Pancreas (tissue), 10 donors: ENCODE measurements at regions not wholly inside any gene's neighbourhood (a gene's known extent, or its start where the extent isn't known, plus 50 kb on each side); places are given as distances from the start of the nearest gene placed in this dataset.
A peak's percentile ranks its signal among the peaks of the same experiment; 100 is the strongest.

Experiments used
- ATAC-seq, 4 donors: fragments of 200-7000 bp; cut with Tn5 transposase; one replicate each; pipeline versions ENCODE4 v1.8.0 to v1.9.1; 2020; ENCODE audit warnings: mild to moderate bottlenecking in 4 of 4, moderate library complexity in 4 of 4
- DNase-seq, 6 donors: peaks; one replicate each; pipeline ENCODE4 v3.0.0-alpha.2; 2020
- FAIRE-seq: peaks from 2 replicates; lab custom pipeline; 2012; peaks lifted over from hg19 to GRCh38; lab: Jason Lieb, UNC
- H3K27ac ChIP-seq, 4 donors: fragments of 200-600 bp; sonication (generic); 1 replicate in 3 of 4; 2 replicates in 1 of 4; pipeline versions ENCODE4 v1.5.0 to v1.8.0; 2020
- H3K27me3 ChIP-seq, 4 donors: fragments of 200-600 bp; one replicate each; pipeline ENCODE4 v1.8.0; 2021
- H3K36me3 ChIP-seq, 3 donors: fragments of 200-600 bp; sonication (generic) in 1 of 3; one replicate each; pipeline versions ENCODE4 v1.5.0 to v1.8.0; 2020 to 2021
- H3K4me1 ChIP-seq, 3 donors: fragments of 200-600 bp; one replicate each; pipeline ENCODE4 v1.8.0; 2021
- H3K4me3 ChIP-seq, 4 donors: fragments of 200-600 bp; sonication (generic) in 2 of 4; one replicate each; pipeline versions ENCODE4 v1.5.0 to v1.8.0; 2020 to 2021
- H3K9me3 ChIP-seq, 4 donors: fragments of 200-600 bp; one replicate each; pipeline ENCODE4 v1.8.0; 2021
- CTCF ChIP-seq, 4 donors: fragments of 200-600 bp; sonication (generic) in 3 of 4; IDR thresholded peaks; one replicate each; pipeline versions ENCODE4 v1.5.0 to v1.8.0; 2021; ENCODE audit warnings: antibody characterized with exemption in 4 of 4
- WGBS, 2 donors: extraction: QIAGEN DNeasy Blood & Tissue Kit; methylation state at CpG; one replicate each; pipeline ENCODE4 v1.1.7; 2013; 5-methylcytosine and 5-hydroxymethylcytosine counted together
- intact Hi-C, 3 donors: fragments of 100-400 bp; cut with DNase I; formaldehyde crosslinking; loops; one replicate each; pipeline versions ENCODE4 v1.11.1 to v1.14.2; 2022
- donor health status: healthy with polysubstance abuse.
- donor health status: DM: no; HTN: no; CAD: no; lungs with moderate emphysema.
- donor health status: DM: no; HTN: no; CAD: no.
- donor health status: control.
- donor health status: control.
- donor health status: Bipolar disorder and iron deficiency.
- donor health status: DM: yes; HTN: yes; CAD: no.
- donor health status: DM: no; HTN: no; CAD: no.
- donor health status: DM: no; HTN: no; CAD: no.
- donor health status: DM: yes; HTN: yes; CAD: no.

- TF ChIP-seq CTCF (IDR thresholded peaks at IDR 0.05) = no peak
- peak in 1 of 4 donors; percentile 41 for ATAC-seq
- Histone ChIP-seq H3K4me3 (no peak overlapping the region), H3K4me1 (no peaks in the 10 kb centered on the region), H3K27me3 (no peaks in the 10 kb centered on the region), H3K36me3 (no peaks in the 10 kb centered on the region), H3K27ac (no peak overlapping the region), H3K9me3 (no peaks in the 10 kb centered on the region)
- 61 to 63% methylated on average over 6 of the region's 6 CpGs for WGBS, 2 donors
- no peak for FAIRE-seq
- intact Hi-C loops = no loop called here
- no peak for DNase-seq
These were observed 157.6 kb downstream of the ARL6IP6 start for GRCh38 chr2:152875701-152876695.

- Histone ChIP-seq H3K36me3 (no peaks in the 10 kb centered on the region), H3K27me3 (no peaks in the 10 kb centered on the region), H3K4me3 (no peak overlapping the region), H3K9me3 (no peaks in the 10 kb centered on the region), H3K27ac (no peak overlapping the region), H3K4me1 (no peaks in the 10 kb centered on the region)
- FAIRE-seq (no peak), ATAC-seq (no peak), DNase-seq (no peak)
- WGBS, 2 donors = 48 to 51% methylated on average over 3 of the region's 3 CpGs
- intact Hi-C loops = no loop called here
- TF ChIP-seq CTCF (IDR thresholded peaks at IDR 0.05) = no peak
These were observed 156.5 kb downstream of the ARL6IP6 start for GRCh38 chr2:152874955-152875354.

GRCh38 chr2:152870239-152870638, 151.8 kb downstream of the ARL6IP6 start:
- ATAC-seq = no peak
- Histone ChIP-seq H3K4me3 (no peak overlapping the region), H3K36me3 (no peaks in the 10 kb centered on the region), H3K27ac (no peak overlapping the region), H3K9me3 (no peaks in the 10 kb centered on the region), H3K4me1 (no peaks in the 10 kb centered on the region), H3K27me3 (no peaks in the 10 kb centered on the region)
- WGBS, 2 donors = 68 to 78% methylated on average over 4 of the region's 4 CpGs
- TF ChIP-seq CTCF (IDR thresholded peaks at IDR 0.05) = no peak
- no peak for FAIRE-seq
- no peak for DNase-seq
- intact Hi-C loops = no loop called here

- DNase-seq = no peak
- no peaks in the 10 kb centered on the region for H3K36me3 ChIP-seq
- FAIRE-seq = no peak
- H3K27me3 ChIP-seq = no peaks in the 10 kb centered on the region
- WGBS, 2 donors = 66 to 83% methylated on average over 3 of the region's 3 CpGs
- H3K4me3 ChIP-seq = no peak overlapping the region
- no peaks in the 10 kb centered on the region for H3K9me3 ChIP-seq
- intact Hi-C loops = no loop called here
- H3K4me1 ChIP-seq = no peaks in the 10 kb centered on the region
- TF ChIP-seq CTCF (IDR thresholded peaks at IDR 0.05) = no peak
- no peak overlapping the region for H3K27ac ChIP-seq
- no peak for ATAC-seq
These were observed 149.0 kb downstream of the ARL6IP6 start for GRCh38 chr2:152867397-152867796.

- FAIRE-seq = no peak
- H3K9me3 ChIP-seq = no peaks in the 10 kb centered on the region
- H3K27ac ChIP-seq = no peak overlapping the region
- no peak for TF ChIP-seq CTCF (IDR thresholded peaks at IDR 0.05)
- 45 to 49% methylated on average over 5 of the region's 5 CpGs for WGBS, 2 donors
- ATAC-seq = no peak
- H3K4me3 ChIP-seq = no peak overlapping the region
- no peaks in the 10 kb centered on the region for H3K4me1 ChIP-seq
- no peaks in the 10 kb centered on the region for H3K36me3 ChIP-seq
- intact Hi-C loops = no loop called here
- no peaks in the 10 kb centered on the region for H3K27me3 ChIP-seq
- no peak for DNase-seq
These were observed 146.3 kb downstream of the ARL6IP6 start for GRCh38 chr2:152864601-152865149.
